ENCODE measurements at regions not wholly inside any gene's neighbourhood (a gene's known extent, or its start where the extent isn't known, plus 50 kb on each side); places are given as distances from the start of the nearest gene placed in this dataset.
"Not testable (repeated sequence)": the region's sequence is repeated elsewhere in the genome, so short reads cannot be mapped to it uniquely, and the experiment has no call there.

DNA sequence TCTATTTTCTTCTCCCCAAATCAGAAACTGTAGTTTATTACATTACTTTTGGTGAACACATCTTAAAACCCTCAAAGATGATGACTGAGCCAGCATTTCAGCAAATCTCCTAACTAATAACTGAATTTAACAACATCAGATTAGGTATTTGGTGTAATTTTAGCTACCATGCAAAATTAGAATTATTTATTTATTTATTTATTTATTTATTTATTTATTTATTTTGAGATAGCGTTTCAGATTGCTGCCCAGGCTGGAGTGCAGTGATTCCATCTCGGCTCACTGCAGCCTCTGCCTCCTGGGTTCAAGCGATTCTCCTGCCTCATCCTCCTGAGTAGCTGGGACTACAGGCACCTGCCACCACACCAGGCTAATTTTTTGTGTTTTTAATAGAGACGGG is 205.7 kb downstream of the OR4C45 start:
- not testable (repeated sequence) for TF ChIP-seq SUZ12 (IDR thresholded peaks at IDR 0.05; ENCODE audit: extremely low read depth, insufficient read depth, insufficient read length); YY1 (IDR thresholded peaks at IDR 0.05; ENCODE audit: insufficient read depth, insufficient read length); ZNF274 (IDR thresholded peaks at IDR 0.05; ENCODE audit: low read depth, low read length)

All from NT2/D1 (cell line).